ENCODE measurements at regions not wholly inside any gene's neighbourhood (a gene's known extent, or its start where the extent isn't known, plus 50 kb on each side); places are given as distances from the start of the nearest gene placed in this dataset.

DNA sequence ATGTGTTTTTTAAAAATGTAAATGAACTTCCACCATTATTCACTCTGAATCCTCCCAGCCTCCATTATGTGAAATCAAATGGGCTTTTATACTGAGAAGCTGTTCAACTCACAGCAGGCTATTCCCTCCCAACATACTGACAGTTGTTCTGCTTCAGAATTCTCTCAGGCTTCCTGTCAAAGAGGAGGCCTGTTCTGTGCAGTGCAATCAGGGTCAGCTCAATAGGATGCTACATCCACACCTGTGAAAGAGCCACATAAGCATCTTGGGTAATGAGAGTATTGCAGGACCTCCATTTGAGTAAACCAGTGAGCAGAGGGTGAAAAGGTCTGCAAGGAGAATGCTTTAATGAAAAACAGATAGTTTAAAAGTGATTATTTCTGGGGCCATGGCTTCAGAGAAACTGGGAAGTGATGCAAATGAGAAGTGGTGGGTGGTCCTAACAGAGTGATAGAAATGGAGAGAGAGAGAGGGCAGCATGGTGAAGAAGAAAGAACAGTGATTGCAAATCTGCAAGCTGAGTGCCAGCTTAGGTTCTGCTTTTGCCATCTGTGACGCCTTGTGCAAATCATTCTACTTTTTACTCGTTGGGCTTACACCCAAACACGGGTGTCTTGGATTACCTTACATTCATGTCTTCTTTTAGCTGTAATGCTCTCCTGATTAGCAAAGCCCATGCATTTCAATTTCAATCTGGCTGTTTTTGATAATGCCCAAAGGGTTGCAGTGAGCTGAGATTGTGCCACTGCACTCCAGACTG lies 202.5 kb upstream of the NMUR2 start (continued):
- TF ChIP-seq PHF8 (IDR thresholded peaks at IDR 0.05; ENCODE audit: borderline replicate concordance, low read depth) = no peak
- no peak for TF ChIP-seq TFCP2L1 (CRISPR knock-in tag; IDR thresholded peaks at IDR 0.05)
- no peak for TF ChIP-seq HEYL (CRISPR knock-in tag; IDR thresholded peaks at IDR 0.05)
- TF ChIP-seq USF2 (IDR thresholded peaks at IDR 0.05) = no peak
- TF ChIP-seq TP53 (CRISPR knock-in tag; IDR thresholded peaks at IDR 0.05) = no peak
- TF ChIP-seq MAZ (IDR thresholded peaks at IDR 0.05; ENCODE audit: borderline replicate concordance, low read depth, low read length) = no peak
- no peak for TF ChIP-seq POLR2AphosphoS2 (conservative IDR thresholded peaks at IDR 0.05; ENCODE audit: low read length)
- TF ChIP-seq, protein P1, sequence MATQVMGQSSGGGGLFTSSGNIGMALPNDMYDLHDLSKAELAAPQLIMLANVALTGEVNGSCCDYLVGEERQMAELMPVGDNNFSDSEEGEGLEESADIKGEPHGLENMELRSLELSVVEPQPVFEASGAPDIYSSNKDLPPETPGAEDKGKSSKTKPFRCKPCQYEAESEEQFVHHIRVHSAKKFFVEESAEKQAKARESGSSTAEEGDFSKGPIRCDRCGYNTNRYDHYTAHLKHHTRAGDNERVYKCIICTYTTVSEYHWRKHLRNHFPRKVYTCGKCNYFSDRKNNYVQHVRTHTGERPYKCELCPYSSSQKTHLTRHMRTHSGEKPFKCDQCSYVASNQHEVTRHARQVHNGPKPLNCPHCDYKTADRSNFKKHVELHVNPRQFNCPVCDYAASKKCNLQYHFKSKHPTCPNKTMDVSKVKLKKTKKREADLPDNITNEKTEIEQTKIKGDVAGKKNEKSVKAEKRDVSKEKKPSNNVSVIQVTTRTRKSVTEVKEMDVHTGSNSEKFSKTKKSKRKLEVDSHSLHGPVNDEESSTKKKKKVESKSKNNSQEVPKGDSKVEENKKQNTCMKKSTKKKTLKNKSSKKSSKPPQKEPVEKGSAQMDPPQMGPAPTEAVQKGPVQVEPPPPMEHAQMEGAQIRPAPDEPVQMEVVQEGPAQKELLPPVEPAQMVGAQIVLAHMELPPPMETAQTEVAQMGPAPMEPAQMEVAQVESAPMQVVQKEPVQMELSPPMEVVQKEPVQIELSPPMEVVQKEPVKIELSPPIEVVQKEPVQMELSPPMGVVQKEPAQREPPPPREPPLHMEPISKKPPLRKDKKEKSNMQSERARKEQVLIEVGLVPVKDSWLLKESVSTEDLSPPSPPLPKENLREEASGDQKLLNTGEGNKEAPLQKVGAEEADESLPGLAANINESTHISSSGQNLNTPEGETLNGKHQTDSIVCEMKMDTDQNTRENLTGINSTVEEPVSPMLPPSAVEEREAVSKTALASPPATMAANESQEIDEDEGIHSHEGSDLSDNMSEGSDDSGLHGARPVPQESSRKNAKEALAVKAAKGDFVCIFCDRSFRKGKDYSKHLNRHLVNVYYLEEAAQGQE (IDR thresholded peaks at IDR 0.05) = no peak

DNA sequence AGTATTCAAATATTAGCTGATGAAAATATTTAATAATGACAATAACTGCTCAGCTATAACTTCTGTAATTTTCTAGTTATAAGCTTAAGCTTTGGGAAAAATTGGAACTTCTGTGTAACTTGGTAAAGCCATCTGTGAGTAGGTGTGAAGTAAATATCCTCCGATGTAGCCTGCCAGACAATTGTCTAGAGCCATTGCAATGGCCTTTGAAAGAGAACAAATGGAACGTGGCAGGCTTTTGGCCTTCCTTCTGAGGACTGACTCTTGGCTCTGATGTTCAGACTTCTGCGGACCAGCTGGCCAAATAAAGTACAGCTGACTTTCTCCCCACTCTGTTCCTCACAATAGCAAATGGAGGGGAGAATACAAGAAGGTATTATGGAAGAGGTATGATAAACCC lies 203.4 kb upstream of the NMUR2 start:
- FAIRE-seq = no peak
- 2% methylated on average over 3 of the region's 3 CpGs for WGBS (ENCODE audit: missing lambda C conversion rate)
- ChIA-PET CTCF (no interaction called here), POLR2A (no interaction called here)
- no peak for ATAC-seq
- DNase-seq (ENCODE audit: low read depth in 1 of 2, low spot score in 1 of 2) = no peak
- TF ChIP-seq ZFP36 (IDR thresholded peaks at IDR 0.05; ENCODE audit: borderline replicate concordance, partially characterized antibody) = no peak
- TF ChIP-seq CBX2 (IDR thresholded peaks at IDR 0.05; ENCODE audit: borderline replicate concordance, low read depth) = no peak
- TF ChIP-seq HOXA7 (CRISPR knock-in tag; IDR thresholded peaks at IDR 0.05) = no peak
- TF ChIP-seq BCL3 (IDR thresholded peaks at IDR 0.05) = no peak
- TF ChIP-seq HDAC2 (IDR thresholded peaks at IDR 0.05) = no peak
- no peak for TF ChIP-seq JUNB (IDR thresholded peaks at IDR 0.05)
- no peak for TF ChIP-seq KDM5A (IDR thresholded peaks at IDR 0.05)
- no peak for TF ChIP-seq MYC (IDR thresholded peaks at IDR 0.05; ENCODE audit: borderline replicate concordance, low read length)
- no peak overlapping the region for H3K27ac ChIP-seq
- H3K4me2 ChIP-seq = no peak overlapping the region
- H3K9me3 ChIP-seq = no peaks in the 10 kb centered on the region
- H3K4me3 ChIP-seq = no peak overlapping the region
- H3K4me1 ChIP-seq = no peaks in the 10 kb centered on the region

GRCh38 chr5:152619756-152620155 lies 214.7 kb upstream of the NMUR2 start:
- ChIA-PET CTCF (no interaction called here), POLR2A (no interaction called here)
- Histone ChIP-seq H3K4me1 (no peaks in the 10 kb centered on the region), H3K4me3 (no peak overlapping the region), H3K27ac (no peak overlapping the region), H3K4me2 (no peak overlapping the region), H3K9me3 (no peaks in the 10 kb centered on the region)
- no peak for DNase-seq (ENCODE audit: low read depth in 1 of 2, low spot score in 1 of 2)
- TF ChIP-seq, protein P2, sequence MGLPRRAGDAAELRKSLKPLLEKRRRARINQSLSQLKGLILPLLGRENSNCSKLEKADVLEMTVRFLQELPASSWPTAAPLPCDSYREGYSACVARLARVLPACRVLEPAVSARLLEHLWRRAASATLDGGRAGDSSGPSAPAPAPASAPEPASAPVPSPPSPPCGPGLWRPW (IDR thresholded peaks at IDR 0.05) = no peak
- 0% methylated on average over 2 of the region's 2 CpGs for WGBS (ENCODE audit: missing lambda C conversion rate)
- ATAC-seq = no peak
- no peak for FAIRE-seq
